ENCODE measurements at regions not wholly inside any gene's neighbourhood (a gene's known extent, or its start where the extent isn't known, plus 50 kb on each side); places are given as distances from the start of the nearest gene placed in this dataset.

DNA sequence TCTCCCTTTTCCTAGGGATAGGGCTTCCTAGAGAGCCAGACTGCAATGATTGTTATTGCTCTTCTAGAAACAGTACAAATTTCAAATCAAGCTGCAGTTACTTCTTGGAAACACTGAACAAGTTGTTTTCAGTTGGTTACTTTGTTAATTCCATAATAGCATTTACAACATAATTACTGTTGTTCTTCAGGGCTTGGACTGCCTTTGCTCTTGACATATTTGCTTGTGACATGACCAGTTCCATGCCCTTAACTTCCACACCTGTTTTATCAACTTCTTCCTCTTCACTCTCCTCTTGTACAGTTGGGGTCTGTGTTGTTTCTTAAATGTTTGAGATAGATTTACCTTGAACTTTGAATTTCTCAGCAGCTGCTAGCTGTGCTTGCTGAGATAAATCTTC lies 104.4 kb downstream of the SEC23IP start:
- H3K36me3 Mint-ChIP-seq (ENCODE audit: low read depth): no peaks in the 10 kb centered on the region
- peaks cover 34% of the 10 kb centered on the region for H3K27me3 Mint-ChIP-seq
- ATAC-seq (no peak), DNase-seq (no peak)
- no peaks in the 10 kb centered on the region for H3K4me1 Mint-ChIP-seq
- no peak overlapping the region for H3K4me3 Mint-ChIP-seq
- no peaks in the 10 kb centered on the region for H3K9me3 ChIP-seq (ENCODE audit: control insufficient read depth, low read length, poor library complexity, severe bottlenecking)
- no peak overlapping the region for H3K27ac Mint-ChIP-seq

DNA sequence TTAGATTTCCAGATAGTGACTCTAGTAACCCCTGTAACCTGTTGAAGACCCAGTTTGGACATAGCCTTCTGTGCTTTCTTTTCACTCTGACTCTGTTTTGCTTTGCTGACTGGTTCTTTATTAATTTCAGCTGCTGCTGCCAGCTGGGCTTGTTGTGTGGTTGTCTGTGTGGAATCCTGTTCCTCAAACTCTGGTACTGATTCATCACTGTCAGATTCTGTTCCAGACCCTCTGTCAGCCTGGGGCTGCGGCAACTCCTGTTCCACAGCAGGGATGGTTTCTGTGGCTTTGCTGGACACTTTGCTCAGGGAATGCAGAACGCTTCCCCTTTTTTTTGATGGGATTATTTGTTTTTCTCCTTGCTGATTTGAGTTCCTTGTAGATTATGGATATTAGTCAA lies 104.9 kb downstream of the SEC23IP start:
- DNase-seq (no peak), ATAC-seq (no peak)
- no peak overlapping the region for H3K27ac Mint-ChIP-seq
- H3K36me3 Mint-ChIP-seq (ENCODE audit: low read depth): no peaks in the 10 kb centered on the region
- H3K27me3 Mint-ChIP-seq: peaks cover 37% of the 10 kb centered on the region
- H3K9me3 ChIP-seq (ENCODE audit: control insufficient read depth, low read length, poor library complexity, severe bottlenecking): no peaks in the 10 kb centered on the region
- H3K4me1 Mint-ChIP-seq: no peaks in the 10 kb centered on the region
- no peak overlapping the region for H3K4me3 Mint-ChIP-seq

DNA sequence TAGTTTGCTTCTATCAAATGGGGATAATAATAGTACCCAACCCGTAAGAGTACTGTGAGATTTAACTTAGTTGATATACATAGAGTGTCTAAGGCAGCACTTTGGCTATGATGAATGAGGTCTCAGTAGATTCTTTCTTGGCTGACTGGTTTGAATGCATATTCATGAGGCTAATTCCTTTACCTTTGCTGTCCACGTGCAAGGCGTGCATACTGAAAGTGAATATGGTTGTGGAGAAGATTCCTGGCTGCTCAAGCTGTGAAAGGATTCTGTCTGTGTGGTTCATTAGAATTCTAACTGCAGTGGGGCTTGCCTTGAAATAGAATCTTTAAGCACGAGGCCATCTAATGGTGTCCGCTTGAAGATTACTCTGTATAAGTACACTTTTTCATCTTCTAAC lies 110.3 kb downstream of the SEC23IP start:
- Mint-ChIP-seq H3K4me3 (no peak overlapping the region), H3K27me3 (peaks cover 52% of the 10 kb centered on the region), H3K36me3 (ENCODE audit: low read depth) (peaks cover 2% of the 10 kb centered on the region), H3K4me1 (no peaks in the 10 kb centered on the region), H3K27ac (no peak overlapping the region)
- ATAC-seq (no peak), DNase-seq (no peak)
- H3K9me3 ChIP-seq (ENCODE audit: control insufficient read depth, low read length, poor library complexity, severe bottlenecking): no peaks in the 10 kb centered on the region

DNA sequence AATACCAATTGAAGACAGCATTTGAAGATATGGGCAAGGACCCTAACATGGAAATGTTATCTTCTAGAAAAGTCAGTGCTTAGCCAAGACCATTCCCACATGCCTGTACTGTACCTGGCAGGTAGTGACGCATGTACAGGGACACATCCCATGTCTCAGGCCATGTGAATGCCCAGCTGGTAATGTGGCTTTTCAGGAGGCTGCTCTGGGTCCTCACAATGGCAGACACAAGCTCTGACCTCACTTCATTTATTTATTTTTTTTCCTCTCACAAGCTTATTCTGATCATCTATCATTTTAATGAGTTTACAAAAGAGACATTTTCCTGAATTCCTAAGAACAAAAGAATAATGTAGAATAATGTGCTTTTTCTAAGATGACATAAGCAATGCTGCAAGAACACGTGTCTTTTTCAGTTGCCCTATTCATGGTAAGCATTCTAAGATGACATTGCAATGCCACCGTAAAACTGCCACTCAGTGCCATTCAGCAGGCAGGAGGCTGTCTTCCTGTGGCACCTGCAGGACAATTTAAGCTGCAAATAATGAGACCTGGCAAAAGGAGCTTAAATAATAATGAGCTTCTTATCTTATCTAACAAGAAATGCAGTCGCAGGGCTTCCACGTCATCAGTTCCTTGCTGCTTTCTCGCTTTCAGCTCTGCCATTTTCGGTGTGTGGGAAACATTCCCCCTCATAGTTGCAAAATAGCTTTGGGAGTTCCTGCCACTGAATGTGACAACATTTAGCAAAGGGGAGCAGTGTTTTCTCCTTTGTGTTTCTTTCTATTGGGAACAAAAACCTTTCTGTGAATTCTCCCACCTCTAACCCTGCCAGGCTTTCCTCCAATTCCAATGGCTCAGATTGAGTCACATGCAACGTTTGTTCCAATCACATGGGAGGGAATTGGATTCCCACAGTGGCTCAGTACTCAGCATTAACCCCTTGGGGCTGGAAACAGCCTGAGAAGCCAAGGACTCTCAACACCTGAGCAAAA lies 113.0 kb downstream of the SEC23IP start:
- Mint-ChIP-seq H3K4me3 (no peak overlapping the region), H3K27me3 (peaks cover 52% of the 10 kb centered on the region), H3K4me1 (no peaks in the 10 kb centered on the region), H3K36me3 (ENCODE audit: low read depth) (peaks cover 2% of the 10 kb centered on the region), H3K27ac (no peak overlapping the region)
- no peaks in the 10 kb centered on the region for H3K9me3 ChIP-seq (ENCODE audit: control insufficient read depth, low read length, poor library complexity, severe bottlenecking)
- DNase-seq (no peak), ATAC-seq (no peak)

DNA sequence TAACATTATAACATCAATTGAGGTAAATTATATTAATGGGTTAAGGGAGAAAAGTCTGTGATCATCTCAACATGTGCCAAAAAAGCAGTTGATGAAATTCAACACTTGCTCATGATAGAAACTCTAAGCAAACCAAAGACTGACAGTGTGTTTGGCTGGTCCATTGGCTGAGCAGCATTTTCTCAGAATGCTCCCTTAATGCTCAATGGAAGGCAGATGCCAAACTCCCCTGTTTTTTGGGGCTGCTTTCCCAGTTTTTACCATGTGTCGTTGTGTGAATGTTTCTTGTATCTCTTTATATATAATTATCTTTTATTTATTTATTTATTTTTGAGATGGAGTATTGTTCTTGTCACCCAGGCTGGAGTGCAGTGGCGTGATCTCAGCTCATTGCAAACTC lies 114.7 kb downstream of the SEC23IP start:
- Mint-ChIP-seq H3K4me1 (no peaks in the 10 kb centered on the region), H3K27me3 (peaks cover 55% of the 10 kb centered on the region), H3K36me3 (ENCODE audit: low read depth) (peaks cover 2% of the 10 kb centered on the region), H3K27ac (no peak overlapping the region), H3K4me3 (no peak overlapping the region)
- DNase-seq: no peak
- no peaks in the 10 kb centered on the region for H3K9me3 ChIP-seq (ENCODE audit: control insufficient read depth, low read length, poor library complexity, severe bottlenecking)
- ATAC-seq: no peak

DNA sequence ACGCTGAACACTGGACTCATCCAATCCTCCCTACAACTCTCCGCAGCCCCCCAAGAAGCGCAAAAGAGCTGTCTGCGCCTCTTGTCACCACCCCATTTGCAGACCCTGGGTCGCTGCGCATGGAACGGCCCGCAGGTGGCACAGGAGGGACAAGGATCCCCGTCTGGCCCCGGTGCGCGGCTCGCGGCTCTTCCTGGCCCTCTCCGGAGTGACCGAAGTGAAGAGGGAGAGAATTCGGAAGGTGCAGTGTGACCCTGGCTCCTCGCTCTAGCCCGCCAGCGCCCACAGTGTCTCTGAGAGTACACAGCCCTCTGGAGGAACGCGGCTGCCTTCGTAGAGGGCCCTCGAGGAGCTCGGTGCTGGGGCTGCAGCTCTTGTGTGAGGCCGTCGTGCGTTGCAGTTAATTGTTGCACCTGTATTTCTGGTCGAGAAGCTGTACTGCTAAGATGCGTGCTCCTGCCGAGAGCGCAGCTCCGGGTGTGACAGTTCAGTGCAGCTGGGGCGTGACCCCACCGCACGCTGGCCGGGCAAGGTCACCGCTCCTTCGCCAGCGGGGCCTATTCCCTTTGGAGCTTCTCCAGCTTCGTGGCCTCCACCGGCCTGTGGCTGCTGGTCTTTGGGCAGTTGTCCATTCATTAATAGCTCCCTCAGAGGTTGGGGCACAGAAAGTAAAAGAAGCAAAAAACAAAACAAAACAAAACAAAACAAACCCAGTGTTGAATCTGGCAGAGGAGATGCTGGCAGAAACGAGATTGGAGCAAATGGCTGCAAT lies 119.0 kb downstream of the SEC23IP start:
- H3K27ac Mint-ChIP-seq: no peak overlapping the region
- no peak for DNase-seq
- no peak overlapping the region for H3K4me3 Mint-ChIP-seq
- H3K27me3 Mint-ChIP-seq: peaks cover 66% of the 10 kb centered on the region
- H3K4me1 Mint-ChIP-seq: no peaks in the 10 kb centered on the region
- no peaks in the 10 kb centered on the region for H3K9me3 ChIP-seq (ENCODE audit: control insufficient read depth, low read length, poor library complexity, severe bottlenecking)
- H3K36me3 Mint-ChIP-seq (ENCODE audit: low read depth): no peaks in the 10 kb centered on the region
- no peak for ATAC-seq

DNA sequence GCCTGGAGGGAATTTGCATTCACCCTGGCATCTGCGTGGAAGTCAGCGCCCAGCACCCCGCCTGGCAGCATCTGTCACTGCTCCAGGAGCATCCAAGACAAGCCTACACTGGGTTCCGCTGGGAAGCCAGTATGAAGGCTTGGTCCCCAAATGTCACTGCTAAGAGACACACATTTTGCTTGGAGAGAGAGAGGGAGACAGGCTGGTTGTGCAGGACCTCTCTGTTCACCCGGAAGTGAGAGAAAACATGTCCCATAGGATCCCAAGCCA lies 119.5 kb downstream of the SEC23IP start:
- Mint-ChIP-seq H3K36me3 (ENCODE audit: low read depth) (no peaks in the 10 kb centered on the region), H3K4me3 (no peak overlapping the region), H3K27me3 (peaks cover 68% of the 10 kb centered on the region), H3K4me1 (no peaks in the 10 kb centered on the region), H3K27ac (no peak overlapping the region)
- no peak for DNase-seq
- no peaks in the 10 kb centered on the region for H3K9me3 ChIP-seq (ENCODE audit: control insufficient read depth, low read length, poor library complexity, severe bottlenecking)
- ATAC-seq: no peak

DNA sequence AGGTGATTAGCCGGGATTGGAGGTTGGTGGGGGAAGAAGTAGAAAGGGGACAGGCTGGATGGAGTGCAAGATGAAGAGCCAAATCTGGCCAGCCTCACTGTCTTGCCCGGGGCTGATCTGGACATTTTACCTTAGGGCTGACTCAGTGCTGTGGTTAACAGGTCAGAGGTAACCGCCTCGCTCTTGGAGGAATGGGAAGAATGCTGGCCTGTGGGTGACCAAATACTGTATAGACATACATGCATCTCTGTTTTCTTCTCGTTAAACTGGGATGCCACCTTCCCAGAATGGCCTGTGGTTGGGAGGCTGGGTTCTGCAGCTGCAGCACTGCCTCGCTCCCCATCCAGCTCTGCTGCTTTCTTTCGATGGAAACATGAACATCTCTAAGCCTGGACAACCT lies 120.0 kb downstream of the SEC23IP start:
- H3K27me3 Mint-ChIP-seq: peaks cover 68% of the 10 kb centered on the region
- DNase-seq: no peak
- ATAC-seq: no peak
- no peaks in the 10 kb centered on the region for H3K9me3 ChIP-seq (ENCODE audit: control insufficient read depth, low read length, poor library complexity, severe bottlenecking)
- no peaks in the 10 kb centered on the region for H3K4me1 Mint-ChIP-seq
- no peak overlapping the region for H3K27ac Mint-ChIP-seq
- no peaks in the 10 kb centered on the region for H3K36me3 Mint-ChIP-seq (ENCODE audit: low read depth)
- H3K4me3 Mint-ChIP-seq: no peak overlapping the region

DNA sequence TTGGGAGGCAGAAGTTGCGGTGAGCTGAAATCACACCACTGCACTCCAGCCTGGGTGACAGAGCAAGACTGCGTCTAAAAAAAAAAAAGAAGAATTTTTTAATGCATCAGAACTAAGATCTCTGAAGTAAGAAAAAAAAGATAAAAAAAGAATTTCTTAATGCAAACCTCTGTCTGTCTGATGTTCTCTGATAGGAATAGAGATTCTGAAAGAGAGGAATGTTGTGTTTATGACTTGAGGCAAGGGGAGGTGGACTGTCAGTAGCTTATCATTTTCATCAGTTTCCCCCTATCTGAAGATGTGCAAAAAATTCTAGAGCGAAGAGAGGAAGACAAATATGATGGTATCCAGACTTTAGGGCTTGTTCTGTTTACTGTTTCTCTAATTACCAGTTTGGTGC lies 121.5 kb downstream of the SEC23IP start:
- Mint-ChIP-seq H3K36me3 (ENCODE audit: low read depth) (no peaks in the 10 kb centered on the region), H3K4me3 (no peak overlapping the region), H3K4me1 (no peaks in the 10 kb centered on the region), H3K27me3 (peaks cover 74% of the 10 kb centered on the region), H3K27ac (no peak overlapping the region)
- DNase-seq (no peak), ATAC-seq (no peak)
- no peaks in the 10 kb centered on the region for H3K9me3 ChIP-seq (ENCODE audit: control insufficient read depth, low read length, poor library complexity, severe bottlenecking)

DNA sequence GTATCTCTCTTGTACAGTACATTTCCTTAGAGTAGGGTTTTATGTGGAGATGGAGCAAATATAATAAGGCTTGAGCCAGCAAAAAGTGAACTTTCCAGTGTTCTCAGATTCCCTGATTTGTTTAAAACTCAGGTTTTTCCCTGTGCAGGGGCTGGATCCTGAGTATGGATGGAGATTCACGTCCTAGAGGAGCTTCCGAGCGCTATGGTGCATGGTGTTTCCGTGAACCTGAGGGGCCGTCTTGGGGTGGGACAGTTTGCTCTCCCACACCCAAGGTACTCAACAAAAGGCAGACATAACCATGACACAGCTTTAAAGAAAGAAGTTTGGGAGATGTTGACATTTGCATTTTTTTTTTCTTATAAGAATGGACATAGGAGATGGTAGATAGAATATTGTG lies 122.5 kb downstream of the SEC23IP start:
- no peaks in the 10 kb centered on the region for H3K4me1 Mint-ChIP-seq
- DNase-seq: no peak
- H3K27me3 Mint-ChIP-seq: peaks cover 74% of the 10 kb centered on the region
- H3K4me3 Mint-ChIP-seq: no peak overlapping the region
- H3K36me3 Mint-ChIP-seq (ENCODE audit: low read depth): no peaks in the 10 kb centered on the region
- H3K27ac Mint-ChIP-seq: no peak overlapping the region
- ATAC-seq: no peak
- H3K9me3 ChIP-seq (ENCODE audit: control insufficient read depth, low read length, poor library complexity, severe bottlenecking): no peaks in the 10 kb centered on the region

DNA sequence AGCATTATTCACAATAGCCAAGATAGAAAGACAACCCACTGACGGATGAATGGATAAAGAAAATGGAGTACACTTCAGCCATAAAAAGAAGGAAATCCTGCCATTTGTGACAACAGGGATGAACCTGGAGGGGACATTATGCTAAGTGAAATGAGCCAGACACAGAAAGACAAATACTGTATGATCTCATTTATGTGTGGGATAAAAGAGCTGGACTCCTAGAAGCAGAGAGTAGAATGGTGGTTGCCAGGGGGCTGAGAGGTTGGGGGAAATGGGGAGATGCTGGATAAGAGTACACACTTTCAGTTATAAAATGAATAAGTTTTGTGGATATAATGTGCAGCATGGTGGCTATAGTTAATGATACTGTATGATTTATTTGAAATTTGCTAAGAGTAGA lies 124.4 kb downstream of the SEC23IP start:
- no peaks in the 10 kb centered on the region for H3K36me3 Mint-ChIP-seq (ENCODE audit: low read depth)
- no peak overlapping the region for H3K27ac Mint-ChIP-seq
- no peaks in the 10 kb centered on the region for H3K9me3 ChIP-seq (ENCODE audit: control insufficient read depth, low read length, poor library complexity, severe bottlenecking)
- H3K4me3 Mint-ChIP-seq: no peak overlapping the region
- H3K4me1 Mint-ChIP-seq: peaks cover 3% of the 10 kb centered on the region
- ATAC-seq (no peak), DNase-seq (no peak)
- peaks cover 77% of the 10 kb centered on the region for H3K27me3 Mint-ChIP-seq

DNA sequence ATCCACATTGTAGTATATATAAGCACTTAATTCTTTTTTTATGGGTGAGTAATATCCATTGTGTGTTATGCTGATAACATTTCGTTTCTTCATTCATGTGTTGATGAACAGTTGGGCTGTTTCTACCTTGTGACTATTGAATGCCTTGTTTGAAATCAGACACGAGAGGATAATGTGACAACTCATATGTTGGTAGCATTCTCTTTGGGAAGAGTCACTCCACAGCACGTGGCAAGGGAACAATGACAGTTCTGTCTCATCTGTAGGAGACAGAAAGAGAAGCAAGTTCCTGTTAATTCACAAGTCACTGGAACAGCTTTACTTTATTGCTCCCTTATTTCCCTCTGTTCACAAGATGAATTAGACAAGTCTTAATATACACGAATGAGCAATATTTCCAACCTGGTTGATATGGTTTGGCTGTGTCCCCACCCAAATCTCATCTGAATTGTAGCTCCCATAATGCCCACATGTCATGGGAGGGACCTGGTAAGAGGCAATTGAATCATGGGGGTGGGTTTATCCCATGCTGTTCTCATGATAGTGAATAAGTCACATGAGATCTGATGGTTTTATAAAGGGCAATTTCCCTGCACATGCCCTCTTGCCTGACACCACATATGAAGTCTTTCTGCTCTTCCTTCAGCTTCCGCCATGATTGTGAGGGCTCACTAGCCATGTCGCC lies 125.3 kb downstream of the SEC23IP start:
- no peak overlapping the region for H3K27ac Mint-ChIP-seq
- H3K4me3 Mint-ChIP-seq: no peak overlapping the region
- no peak for ATAC-seq
- H3K4me1 Mint-ChIP-seq: peaks cover 3% of the 10 kb centered on the region
- no peaks in the 10 kb centered on the region for H3K9me3 ChIP-seq (ENCODE audit: control insufficient read depth, low read length, poor library complexity, severe bottlenecking)
- DNase-seq: no peak
- peaks cover 75% of the 10 kb centered on the region for H3K27me3 Mint-ChIP-seq
- H3K36me3 Mint-ChIP-seq (ENCODE audit: low read depth): no peaks in the 10 kb centered on the region

DNA sequence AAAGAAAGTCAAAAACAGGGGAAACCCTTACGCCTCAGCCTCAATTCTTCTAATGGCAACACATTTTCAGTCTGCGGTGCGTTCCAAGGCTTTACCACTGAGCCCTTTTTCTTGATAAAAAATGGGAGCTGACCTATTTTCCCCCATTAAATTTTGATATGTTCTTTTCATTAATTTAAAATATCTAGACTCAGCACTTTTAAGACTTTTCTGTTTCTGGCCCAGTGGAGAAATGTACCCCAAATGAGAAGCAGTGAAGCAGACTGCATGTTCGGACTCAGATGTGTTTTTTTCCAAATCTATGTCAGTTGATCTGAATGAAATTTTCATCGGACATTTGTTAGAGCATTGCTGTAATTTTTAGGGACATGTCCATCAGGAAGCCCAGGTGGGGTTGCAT lies 126.2 kb downstream of the SEC23IP start:
- peaks cover 74% of the 10 kb centered on the region for H3K27me3 Mint-ChIP-seq
- DNase-seq (no peak), ATAC-seq (no peak)
- H3K4me1 Mint-ChIP-seq: peaks cover 3% of the 10 kb centered on the region
- H3K27ac Mint-ChIP-seq: no peak overlapping the region
- H3K36me3 Mint-ChIP-seq (ENCODE audit: low read depth): no peaks in the 10 kb centered on the region
- no peak overlapping the region for H3K4me3 Mint-ChIP-seq
- H3K9me3 ChIP-seq (ENCODE audit: control insufficient read depth, low read length, poor library complexity, severe bottlenecking): no peaks in the 10 kb centered on the region
